Fibroblast of gingiva (primary cell): ENCODE measurements at regions not wholly inside any gene's neighbourhood (a gene's known extent, or its start where the extent isn't known, plus 50 kb on each side); places are given as distances from the start of the nearest gene placed in this dataset.

Experiments
- DNase-seq: peaks from one replicate; pipeline ENCODE4 v3.0.0-alpha.2; 2011; ENCODE audit warnings: low read depth

DNA sequence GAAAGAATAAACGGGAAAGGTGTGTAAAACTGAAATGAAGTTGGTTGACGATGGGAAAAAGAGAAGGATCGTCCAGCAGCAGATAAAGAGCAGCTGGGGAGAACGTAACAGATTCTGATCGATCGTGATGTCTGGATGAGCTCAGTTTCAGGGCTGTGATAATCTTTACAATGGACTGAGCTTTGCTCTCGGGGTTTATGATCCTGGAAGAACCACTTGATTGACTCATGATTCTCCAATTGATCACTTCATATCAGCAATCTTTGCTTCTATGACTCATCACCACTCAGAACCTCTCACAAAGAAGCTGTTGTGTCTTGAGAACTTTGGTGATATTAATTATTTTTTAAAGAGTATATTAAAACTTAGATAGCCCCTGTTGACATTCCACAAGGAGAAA lies 690.7 kb downstream of the TUSC7 start:
- DNase-seq = no peak

DNA sequence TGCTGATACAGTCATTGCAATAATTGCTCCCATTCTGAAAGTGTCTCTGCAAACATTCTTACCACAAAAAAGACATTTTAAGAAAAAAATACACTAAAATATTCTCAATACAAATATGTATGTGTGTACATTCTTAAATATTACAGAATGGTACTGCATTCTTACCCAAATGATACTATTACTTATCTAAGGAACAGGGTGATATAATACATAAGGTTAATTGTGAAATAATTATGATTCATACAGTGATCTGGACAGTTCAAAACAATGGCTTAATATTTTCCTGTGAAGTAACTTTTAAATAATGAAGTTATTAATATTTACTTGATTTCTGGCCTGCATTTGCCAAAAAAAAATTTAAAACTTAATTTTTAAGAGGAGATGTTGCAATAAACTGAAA lies 694.6 kb downstream of the TUSC7 start:
- DNase-seq = no peak

DNA sequence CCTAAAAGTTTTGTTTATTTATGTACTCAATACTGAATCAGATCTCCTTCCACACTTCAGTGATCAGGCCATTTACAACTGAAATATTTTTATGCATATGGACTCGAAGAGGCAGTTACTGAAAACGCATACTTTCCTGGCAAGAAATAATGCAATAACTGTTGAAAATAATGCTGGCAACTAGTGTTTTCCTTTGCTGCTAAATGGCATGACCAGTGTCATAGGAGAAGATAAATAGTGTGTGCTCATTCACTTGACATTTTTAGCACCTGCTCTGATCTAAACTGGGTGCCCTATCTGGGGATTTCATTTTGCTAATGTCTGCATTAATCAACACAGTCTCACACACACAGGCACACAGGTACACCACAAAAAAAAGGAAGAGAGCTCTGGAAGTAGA lies 695.2 kb downstream of the TUSC7 start:
- no peak for DNase-seq

DNA sequence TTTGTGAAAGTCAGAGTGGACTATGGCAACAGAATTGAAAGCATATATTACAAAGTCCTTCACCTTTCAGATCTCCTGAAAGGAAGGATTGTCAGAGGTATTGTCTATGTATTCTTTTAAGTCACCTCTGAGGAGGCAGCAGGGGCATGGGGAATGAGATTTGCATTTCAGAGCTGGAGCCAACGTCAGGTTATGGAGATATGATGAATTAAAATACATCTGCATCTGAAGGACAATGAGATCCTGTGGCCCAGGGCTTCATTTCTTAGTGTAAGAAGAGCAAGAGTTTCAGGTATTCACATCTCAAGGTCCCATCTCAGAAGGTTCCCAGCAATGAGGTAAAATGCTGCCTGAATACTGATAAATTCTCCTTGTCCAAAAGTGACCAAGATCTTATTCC lies 695.8 kb downstream of the TUSC7 start:
- no peak for DNase-seq

DNA sequence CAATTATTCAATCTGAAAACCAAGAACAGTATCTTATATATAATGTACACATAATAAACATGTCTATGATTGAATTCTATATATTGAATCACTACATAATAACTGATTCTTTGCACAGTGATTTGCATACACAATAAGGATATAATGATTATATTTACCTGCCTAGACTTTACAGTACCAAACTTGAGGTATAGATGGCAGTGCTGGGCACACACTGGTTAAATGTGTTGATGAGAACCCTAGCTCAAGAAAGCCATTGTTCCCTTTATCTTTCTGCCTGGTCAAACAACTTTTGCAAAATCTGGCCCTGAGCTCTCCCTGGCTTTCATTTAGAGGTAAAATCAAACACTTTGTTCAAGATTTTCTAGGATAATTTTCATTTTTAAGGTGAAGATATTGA lies 697.7 kb downstream of the TUSC7 start:
- no peak for DNase-seq

DNA sequence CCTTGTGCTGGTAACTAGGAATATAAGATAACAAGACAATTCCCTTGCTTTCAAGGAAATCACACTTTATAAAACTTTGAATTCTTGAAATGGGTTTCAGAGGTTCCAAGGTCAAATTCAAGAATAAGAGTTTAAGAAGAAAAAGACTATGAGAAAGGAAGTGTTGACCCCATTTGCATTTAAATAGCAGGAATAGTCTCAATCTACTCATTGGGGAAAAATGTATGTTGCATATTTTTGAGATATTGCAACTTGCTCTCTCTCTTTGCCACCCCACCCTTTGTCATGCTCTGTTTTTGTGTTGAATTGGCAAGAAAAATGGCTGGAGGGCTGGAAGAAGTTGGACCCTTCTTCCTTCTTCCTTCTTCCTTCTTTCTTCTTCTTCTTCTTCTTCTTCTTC lies 699.2 kb downstream of the TUSC7 start:
- DNase-seq = no peak

DNA sequence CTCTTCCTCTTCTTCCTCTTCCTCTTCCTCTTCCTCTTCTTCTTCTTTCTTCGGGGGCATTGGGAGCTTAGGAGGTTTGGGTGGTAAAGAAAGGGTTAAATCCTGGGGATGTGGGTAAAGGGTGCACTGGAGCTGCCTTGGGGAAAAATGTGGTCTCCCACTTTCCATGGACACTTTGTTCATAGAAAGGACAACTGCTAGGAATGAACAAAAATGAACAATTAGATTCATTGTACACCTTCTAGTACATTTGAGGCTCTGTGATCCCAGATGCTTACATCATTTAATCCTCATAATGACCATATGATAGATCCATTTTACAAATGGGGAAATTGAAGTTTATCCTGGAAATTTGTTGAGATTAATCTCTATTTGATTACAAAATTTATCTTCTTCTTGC lies 699.7 kb downstream of the TUSC7 start:
- DNase-seq = no peak

DNA sequence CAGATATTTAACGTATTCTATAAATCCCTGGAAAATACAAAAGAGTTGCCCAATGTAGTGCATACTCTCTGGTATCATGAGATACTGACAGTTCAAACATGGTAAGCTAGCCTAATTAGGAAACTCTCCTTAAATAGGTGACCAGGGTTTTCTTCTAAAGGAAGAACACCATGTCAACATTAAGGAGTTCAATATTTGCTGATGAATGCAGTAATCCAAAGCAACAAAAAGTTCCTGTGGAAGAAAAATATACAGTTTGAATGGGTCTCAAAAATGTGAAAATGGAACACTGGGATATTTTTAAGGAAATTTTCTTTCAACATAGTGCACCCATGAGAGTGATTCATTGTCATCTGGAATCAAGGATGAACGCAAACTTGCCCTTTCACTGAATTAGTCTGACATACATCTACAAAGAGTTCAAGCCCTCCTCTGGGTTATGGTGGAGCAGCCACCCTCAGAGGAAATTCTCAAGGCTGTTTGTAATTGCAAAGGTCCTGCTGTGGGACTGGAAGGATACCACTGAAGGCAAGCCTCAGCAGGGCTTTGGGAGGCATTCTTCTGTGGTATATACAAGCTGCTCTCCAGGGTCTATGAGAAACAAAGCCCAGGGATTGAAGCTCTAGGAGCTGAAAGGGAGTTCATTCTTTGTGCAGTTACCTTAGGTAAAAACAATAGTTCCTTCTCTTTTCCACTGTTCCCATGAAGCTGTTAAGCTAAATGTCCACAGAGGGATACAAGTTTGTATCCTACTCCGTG lies 700.3 kb downstream of the TUSC7 start:
- peak; percentile 33 for DNase-seq

DNA sequence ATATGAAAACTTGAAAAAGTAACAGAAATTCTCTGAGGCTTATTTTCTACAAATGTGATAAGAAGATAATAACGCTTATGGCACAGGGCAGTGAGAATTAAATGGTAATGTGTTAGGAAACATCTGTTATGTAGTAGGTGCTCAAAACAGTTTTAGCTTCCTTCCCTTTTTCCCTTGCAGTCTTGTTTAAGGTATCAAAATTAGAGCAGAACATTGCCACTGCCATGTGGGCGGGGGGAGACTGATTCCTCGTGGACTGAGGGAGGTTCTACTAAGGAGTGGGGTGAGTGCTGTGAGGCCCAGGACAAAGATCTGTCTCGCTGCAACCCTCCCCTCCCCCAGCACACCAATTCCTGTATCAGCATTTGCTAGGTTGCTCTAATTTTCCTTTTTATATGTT lies 702.4 kb downstream of the TUSC7 start:
- no peak for DNase-seq

DNA sequence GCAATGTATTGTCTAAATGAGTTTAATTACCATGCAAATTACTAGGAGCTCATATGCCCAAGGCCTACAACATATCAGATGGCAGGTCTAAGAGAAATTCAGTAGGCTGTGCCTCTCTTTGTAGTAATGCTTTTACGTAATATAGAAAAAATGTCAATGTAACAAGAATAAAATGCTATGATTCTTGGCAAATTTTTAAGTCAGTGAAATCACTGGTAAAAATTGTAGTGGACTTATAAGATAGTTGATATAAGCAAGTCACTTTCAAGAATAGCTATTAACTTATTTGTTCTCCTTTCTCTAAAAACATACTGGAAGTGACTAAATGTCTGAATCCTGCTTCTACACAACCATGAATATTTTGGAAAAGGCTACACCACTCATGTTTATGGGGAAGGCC lies 707.8 kb downstream of the TUSC7 start:
- no peak for DNase-seq

DNA sequence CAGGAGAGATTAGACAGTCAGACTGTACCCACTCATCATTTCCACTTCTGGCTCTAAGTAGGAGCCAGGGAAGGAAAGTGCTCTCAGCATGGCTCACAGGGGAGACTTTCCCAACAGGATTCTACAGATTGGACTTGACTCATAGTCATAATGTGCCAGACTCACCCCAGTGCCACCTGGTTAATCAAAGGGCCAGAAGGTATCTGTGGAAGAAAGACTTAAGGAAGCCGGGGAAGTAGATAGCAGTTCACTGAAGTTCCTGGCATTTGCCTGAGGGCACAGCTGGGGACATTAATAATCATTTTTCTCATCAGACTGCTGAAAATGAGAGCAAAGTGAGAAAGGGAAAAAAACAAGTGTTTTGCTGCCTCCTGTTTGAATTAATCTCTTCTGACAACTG lies 717.5 kb downstream of the TUSC7 start:
- DNase-seq = no peak

DNA sequence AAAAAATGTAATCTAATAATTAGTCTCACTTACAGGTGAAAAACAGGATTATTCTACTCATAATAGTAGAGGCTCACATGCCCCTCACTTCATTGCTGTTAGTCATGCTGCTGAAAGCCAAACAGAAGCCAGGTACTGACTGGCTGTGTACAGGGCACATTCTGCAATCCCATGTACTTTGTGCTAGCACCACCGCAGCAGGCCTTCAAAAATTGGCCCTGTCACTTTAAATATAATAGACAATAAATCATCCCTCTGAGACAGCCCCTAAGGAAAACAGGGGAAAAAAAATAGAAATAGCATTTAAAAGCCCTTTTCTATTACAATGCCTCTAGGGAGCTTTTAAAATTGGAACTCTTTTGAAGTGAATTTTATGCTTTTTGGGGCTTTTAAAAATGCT lies 723.8 kb downstream of the TUSC7 start:
- no peak for DNase-seq

DNA sequence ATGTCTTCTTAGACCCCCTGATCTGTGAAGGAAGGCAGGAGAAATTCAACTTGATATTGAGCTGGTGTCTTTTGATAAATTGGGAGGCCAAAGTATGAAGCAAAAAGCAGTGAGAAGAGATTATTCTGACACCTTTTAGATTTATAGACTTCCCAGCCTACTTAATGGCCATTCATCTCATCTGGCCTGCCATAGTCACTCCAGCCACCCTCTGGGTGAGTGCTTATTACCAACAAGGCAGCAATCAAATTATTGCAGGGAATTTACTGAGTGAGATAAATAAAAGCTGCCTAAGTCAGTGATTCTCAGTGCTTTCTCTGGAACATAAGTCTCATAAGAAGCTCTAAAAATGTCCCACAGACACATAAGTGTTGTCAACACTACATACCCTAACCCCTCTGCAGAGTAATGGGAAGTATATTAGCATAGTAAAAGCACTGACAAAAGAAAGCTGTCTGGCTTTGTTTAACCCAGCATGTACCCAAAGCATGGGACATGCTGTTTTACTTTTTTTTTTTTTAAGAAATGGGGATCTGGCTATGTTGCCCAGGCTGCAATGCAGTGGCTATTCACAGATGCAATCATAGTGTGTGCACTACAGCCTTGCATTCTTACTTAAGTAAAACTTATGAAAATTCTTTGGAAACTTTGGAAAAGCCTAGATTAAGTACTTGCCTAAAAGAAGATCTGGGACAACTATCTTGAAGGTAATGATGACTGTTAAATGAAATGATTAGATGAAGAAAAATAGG lies 725.3 kb downstream of the TUSC7 start:
- no peak for DNase-seq

DNA sequence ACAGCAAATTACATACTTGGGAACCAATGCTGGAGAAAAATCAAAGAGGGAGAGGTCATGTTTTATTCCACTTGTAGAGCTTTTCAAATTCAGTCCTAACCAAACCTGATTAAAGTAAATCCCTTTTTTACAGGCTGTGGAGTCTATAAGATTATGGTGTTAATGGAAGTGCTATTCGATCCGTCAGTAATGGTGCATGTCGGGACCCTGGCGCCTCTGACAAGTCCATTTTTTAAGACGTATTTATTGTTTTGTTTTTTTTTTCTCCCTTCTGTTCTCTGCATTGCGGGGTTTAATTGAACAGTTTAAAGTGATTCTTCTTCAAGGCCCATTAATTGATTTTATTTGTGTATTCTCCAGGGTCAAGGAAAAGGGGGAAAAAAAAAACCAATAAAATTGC lies 725.9 kb downstream of the TUSC7 start:
- no peak for DNase-seq

DNA sequence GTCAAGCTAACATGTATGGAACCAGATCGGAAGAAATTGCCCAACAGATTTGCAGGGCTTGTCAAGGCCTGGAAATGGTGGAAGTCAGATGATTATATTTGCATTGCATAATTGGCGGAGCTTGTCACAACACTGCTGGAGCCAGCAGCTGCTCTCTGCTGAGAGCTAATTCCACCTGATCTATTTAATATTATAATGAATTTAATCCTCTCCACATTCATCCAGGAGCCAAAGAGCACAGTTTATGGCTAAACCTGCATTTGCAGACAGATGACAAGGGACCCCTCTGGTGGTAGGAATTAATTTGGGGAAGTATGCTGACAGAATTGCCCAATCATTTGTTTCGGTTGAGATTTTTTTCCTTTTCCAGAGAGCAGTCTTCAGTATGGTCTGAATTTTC lies 730.2 kb downstream of the TUSC7 start:
- DNase-seq = peak; percentile 18

DNA sequence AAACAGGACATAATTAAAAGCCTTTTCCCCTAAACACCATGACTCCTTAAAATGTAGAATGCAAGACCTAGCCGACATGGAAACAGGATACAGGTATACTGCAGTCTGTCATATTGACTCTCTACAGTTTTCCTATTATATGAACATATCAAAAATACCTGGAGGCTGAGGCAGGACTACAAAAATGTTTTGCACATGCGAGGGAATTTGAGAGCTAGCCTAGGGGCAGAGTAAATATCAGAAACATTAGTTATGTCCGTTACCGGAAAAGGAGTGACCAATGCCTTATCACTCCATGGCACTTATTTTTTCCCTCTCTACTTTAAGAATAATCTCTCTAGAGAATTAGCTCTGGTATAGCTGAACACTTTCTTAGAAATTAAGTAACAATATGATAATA lies 732.3 kb downstream of the TUSC7 start:
- DNase-seq = no peak

DNA sequence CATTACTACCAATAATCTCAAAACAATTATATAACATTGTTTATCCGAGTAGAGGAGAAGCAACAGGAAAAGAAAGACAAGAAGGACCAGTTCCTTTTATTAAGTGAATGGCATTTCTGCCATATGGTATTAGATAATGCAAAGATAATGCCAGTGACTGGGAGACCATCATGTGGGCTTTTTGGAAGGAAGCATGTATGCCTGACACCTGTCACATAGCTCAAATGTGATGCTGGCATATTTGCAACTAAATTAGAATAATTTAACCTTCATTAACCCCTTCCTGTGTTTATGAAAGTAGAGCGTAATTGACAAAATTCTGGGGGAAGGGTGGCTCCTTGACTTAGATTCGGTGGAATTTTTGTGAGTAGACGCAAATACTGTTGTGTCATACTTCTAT lies 733.0 kb downstream of the TUSC7 start:
- no peak for DNase-seq

DNA sequence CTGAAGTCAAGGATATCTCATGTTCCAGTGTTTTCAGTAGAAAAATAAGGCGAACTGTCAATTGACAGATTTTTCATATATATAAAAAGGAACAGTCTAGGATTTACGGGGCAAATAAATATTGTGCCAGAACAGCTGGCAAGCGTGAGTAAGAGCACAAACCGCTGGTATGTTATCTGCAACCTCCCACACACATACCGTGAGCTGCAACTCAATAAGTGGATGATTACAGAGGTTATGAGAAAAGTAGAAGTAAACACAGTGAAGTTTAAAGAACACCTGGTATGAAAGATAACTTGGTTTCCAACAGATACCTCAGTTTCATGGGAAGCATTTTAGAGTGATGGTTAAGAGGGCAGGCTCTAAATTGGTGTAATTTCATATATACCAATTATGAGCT lies 733.4 kb downstream of the TUSC7 start:
- no peak for DNase-seq

DNA sequence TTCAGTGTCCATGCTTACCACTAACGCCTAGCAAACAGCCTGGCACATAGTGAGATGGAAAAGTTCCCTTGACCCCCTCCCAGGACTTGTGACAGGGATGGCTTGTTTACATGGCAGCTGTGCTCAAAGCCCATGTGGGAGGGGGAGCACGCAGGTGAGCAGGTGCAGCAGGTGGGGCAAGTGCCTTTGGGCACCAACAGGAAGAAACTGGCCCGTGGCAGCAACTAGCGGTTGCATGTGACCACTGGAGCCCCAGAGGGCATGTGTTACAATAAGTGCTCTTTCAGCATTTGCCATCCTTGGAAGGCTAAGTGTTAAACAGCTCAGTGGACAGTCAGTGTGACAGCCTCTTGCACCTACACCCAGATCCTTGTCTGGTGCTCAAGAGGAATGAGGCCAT lies 734.6 kb downstream of the TUSC7 start:
- no peak for DNase-seq

DNA sequence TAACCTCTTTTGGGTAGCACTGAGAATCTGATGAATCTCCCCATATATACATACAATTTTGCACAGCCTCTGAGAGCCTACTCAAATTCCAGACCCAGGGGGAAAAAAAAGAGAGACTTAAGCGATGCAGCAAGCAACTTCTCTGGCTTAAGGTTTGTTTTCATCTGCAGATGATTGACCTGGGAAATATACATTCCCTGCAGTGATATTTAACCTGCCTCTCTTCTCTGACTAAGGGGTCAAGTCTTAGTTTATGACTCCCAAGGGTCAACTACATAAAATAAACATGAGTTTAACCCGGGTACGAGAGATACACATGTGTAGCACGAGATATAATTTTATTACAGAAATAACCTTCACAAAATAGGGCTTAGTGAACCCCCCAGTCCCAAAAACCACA lies 737.8 kb downstream of the TUSC7 start:
- no peak for DNase-seq

DNA sequence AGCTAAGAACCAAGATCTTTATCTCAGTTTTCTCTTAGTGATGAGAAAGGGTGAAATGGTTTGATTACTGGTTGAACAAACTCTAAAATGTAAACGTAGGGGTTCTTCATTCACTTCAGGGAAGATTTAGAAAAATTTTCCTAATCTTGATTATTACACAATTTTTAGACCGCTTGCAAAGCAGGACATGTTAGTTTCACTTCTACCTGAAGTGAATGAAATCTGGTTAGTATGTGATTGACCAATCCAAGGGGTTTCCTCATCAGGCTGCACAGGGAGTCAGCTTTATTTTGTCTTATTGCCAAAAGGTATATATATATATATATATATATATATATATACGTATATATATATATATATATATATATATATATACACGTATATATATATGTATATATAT lies 740.4 kb downstream of the TUSC7 start:
- DNase-seq = no peak

DNA sequence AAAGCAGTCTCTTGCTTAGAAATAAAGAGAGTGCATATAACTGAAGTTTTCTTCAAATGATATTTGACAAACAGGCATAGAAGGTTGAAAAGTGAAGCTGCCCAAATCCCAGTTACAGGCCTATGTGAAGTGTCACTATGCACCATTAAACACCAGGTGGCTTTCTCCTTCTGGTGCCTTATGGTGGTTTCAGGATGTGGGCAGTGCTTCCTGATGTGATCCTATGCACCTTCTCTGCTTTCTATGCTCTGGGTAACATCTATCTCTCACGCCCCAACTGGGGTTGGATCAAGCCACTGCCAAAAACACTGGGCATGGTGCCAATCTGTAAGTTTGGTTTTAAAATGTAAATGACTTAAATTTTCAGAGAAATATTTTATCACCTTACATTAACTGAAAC lies 744.7 kb downstream of the TUSC7 start:
- DNase-seq = no peak

DNA sequence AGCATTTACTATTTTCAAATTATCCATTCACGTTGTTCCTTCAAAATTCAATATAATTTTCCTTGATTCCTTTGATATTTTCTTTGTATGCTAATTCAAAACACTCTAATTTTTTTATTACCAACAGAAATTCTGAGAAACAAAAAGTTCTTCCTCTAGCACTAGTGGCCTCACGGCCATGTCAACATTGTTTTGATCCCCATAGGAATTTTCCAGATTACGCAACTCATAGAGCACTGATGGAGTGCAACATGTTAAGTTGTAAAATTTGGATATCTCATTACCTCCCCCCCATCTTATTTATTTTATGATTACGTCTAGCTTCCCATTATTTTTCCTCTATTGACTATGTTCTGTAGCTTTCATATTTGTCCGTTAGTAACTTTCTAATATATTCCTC lies 745.3 kb downstream of the TUSC7 start:
- no peak for DNase-seq

DNA sequence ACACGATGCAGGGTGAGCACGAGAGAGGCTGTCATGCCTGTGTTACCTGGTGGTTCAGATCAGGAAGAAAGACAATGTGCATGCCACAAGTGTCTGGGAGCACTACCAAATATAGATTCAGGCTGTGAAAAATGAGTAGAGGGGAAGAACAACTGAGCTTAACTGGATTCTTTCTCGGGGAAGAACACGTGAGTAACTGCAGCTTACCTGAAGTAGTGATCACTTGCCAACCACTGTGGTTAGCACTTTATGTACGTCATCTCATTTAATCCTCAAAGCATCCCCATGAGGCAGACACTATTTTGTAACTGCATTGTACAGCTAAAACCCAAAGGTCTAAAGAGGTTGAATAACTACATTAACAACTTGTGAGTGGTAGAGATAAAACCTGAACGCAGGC lies 746.2 kb downstream of the TUSC7 start:
- DNase-seq = no peak
